PC-3 (cell line): ENCODE measurements at regions not wholly inside any gene's neighbourhood (a gene's known extent, or its start where the extent isn't known, plus 50 kb on each side); places are given as distances from the start of the nearest gene placed in this dataset.

Experiments
- ATAC-seq: fragments of 200-7000 bp; cut with Tn5 transposase; 2 replicates; pipeline ENCODE4 v1.9.1; 2020; ENCODE audit warnings: mild to moderate bottlenecking, moderate library complexity
- BruUV-seq: library from RNA; stranded (reverse); fragments of 400-500 nt; replicated peaks from 2 replicates; lab custom pipeline; 2021; lab: Mats Ljungman, UMichigan
- CTCF ChIA-PET: fragments of 300-600 bp; sonication (Branson Sonifier 250); formaldehyde crosslinking; loops from one replicate; lab custom pipeline; 2022; ENCODE audit warnings: antibody characterized with exemption; lab: Charles Lee
- POLR2A ChIA-PET: fragments of 300-600 bp; sonication (Branson Sonifier 250); formaldehyde crosslinking; loops from one replicate; lab custom pipeline; 2022; ENCODE audit warnings: antibody characterized with exemption; ENCODE audit not compliant: unreplicated experiment; lab: Charles Lee
- DNase-seq: peaks from one replicate; pipeline ENCODE4 v3.0.0-alpha.2; 2015
- H2AFZ ChIP-seq: fragments of 300-600 bp; sonication (generic); 2 replicates; pipeline ENCODE4 v1.6.0; 2016; ENCODE audit warnings: antibody characterized with exemption, low read length
- H3F3A ChIP-seq: fragments of 300-600 bp; sonication (generic); one replicate; pipeline ENCODE4 v1.6.0; 2017; ENCODE audit warnings: antibody characterized with exemption, low read length, control low read depth, mild to moderate bottlenecking; ENCODE audit not compliant: unreplicated experiment
- H3K27ac ChIP-seq: fragments of 300-600 bp; sonication (generic); 2 replicates; pipeline ENCODE4 v1.5.1; 2016; ENCODE audit warnings: mild to moderate bottlenecking, low read length
- H3K27me3 ChIP-seq: fragments of 300-600 bp; sonication (generic); 2 replicates; pipeline ENCODE4 v1.6.1; 2016; ENCODE audit warnings: low read length, mixed read lengths
- H3K36me3 ChIP-seq: fragments of 300-600 bp; sonication (generic); 2 replicates; pipeline ENCODE4 v1.6.1; 2016; ENCODE audit warnings: low read depth, mixed run types, low read length, mixed read lengths
- H3K4me1 ChIP-seq: fragments of 300-600 bp; sonication (generic); 2 replicates; pipeline ENCODE4 v1.5.1; 2016; ENCODE audit warnings: low read length; ENCODE audit not compliant: insufficient read depth
- H3K4me2 ChIP-seq: fragments of 300-600 bp; sonication (generic); 2 replicates; pipeline ENCODE4 v1.6.0; 2016; ENCODE audit warnings: low read length
- H3K4me3 ChIP-seq: fragments of 300-600 bp; sonication (generic); 2 replicates; pipeline ENCODE4 v1.5.1; 2016; ENCODE audit warnings: mild to moderate bottlenecking, low read length, mixed read lengths
- H3K79me2 ChIP-seq: fragments of 300-600 bp; sonication (generic); 2 replicates; pipeline ENCODE4 v1.6.1; 2017; ENCODE audit warnings: low read length, mixed read lengths
- H3K9ac ChIP-seq: fragments of 300-600 bp; sonication (generic); 2 replicates; pipeline ENCODE4 v1.6.0; 2016; ENCODE audit warnings: mild to moderate bottlenecking, low read length
- H3K9me2 ChIP-seq: fragments of 300-600 bp; sonication (generic); replicated peaks from 2 replicates; pipeline ENCODE4 v1.6.1; 2016; ENCODE audit warnings: mixed run types, low read length, mixed read lengths
- H3K9me3 ChIP-seq: fragments of 300-600 bp; sonication (generic); 2 replicates; pipeline ENCODE4 v1.6.1; 2016; ENCODE audit warnings: low read length, mixed read lengths
- H4K20me1 ChIP-seq: fragments of 300-600 bp; sonication (generic); 2 replicates; pipeline ENCODE4 v1.6.1; 2016; ENCODE audit warnings: low read length, mixed read lengths
- CTCF ChIP-seq: fragments of 300-600 bp; sonication (generic); conservative IDR thresholded peaks from 2 replicates; pipeline ENCODE4 v1.5.1; 2017; ENCODE audit warnings: antibody characterized with exemption, low read depth, mild to moderate bottlenecking, low read length
- EZH2 ChIP-seq: fragments of 300-600 bp; sonication (generic); IDR thresholded peaks from one replicate; pipeline ENCODE4 v1.6.1; 2017; ENCODE audit warnings: antibody characterized with exemption, mild to moderate bottlenecking, low read length; ENCODE audit not compliant: unreplicated experiment
- EZH2phosphoT487 ChIP-seq: fragments of 300-600 bp; sonication (generic); IDR thresholded peaks from 2 replicates; pipeline ENCODE4 v1.6.1; 2018; ENCODE audit warnings: mild to moderate bottlenecking, antibody characterized with exemption, low read length, borderline replicate concordance
- intact Hi-C: fragments of 100-400 bp; cut with micrococcal nuclease; formaldehyde crosslinking; loops from 2 replicates; pipeline ENCODE4 v1.9.0; 2023

GRCh38 chr2:8315531-8316165, 366.2 kb upstream of the ID2 start:
- H3K4me1 ChIP-seq, result peaks cover 30% of the 10 kb centered on the region
- H3K27ac ChIP-seq, result no peak overlapping the region
- H3K36me3 ChIP-seq, result no peaks in the 10 kb centered on the region
- DNase-seq (no peak), ATAC-seq (no peak)
- no peaks in the 10 kb centered on the region for H3F3A ChIP-seq
- ChIA-PET POLR2A (no interaction called here), CTCF (no interaction called here)
- no peak overlapping the region for H3K4me3 ChIP-seq
- intact Hi-C loops, result no loop called here
- no peak overlapping the region for H3K4me2 ChIP-seq
- no TSS peak for BruUV-seq
- H3K79me2 ChIP-seq, result no peaks in the 10 kb centered on the region
- H3K27me3 ChIP-seq, result no peaks in the 10 kb centered on the region
- no peak overlapping the region for H2AFZ ChIP-seq
- H3K9me2 ChIP-seq, result 0 out of 2 replicates have a peak, but pooled peaks cover 3% of the 10 kb centered on the region
- TF ChIP-seq EZH2phosphoT487 (no peak), EZH2 (no peak), CTCF (no peak)
- no peaks in the 10 kb centered on the region for H3K9me3 ChIP-seq
- no peak overlapping the region for H3K9ac ChIP-seq
- H4K20me1 ChIP-seq, result no peaks in the 10 kb centered on the region

GRCh38 chr2:8316356-8316755, 365.5 kb upstream of the ID2 start:
- TF ChIP-seq CTCF (no peak), EZH2phosphoT487 (no peak), EZH2 (no peak)
- H4K20me1 ChIP-seq, result no peaks in the 10 kb centered on the region
- peaks cover 30% of the 10 kb centered on the region for H3K4me1 ChIP-seq
- intact Hi-C loops, result no loop called here
- 0 out of 2 replicates have a peak, but pooled peaks cover 3% of the 10 kb centered on the region for H3K9me2 ChIP-seq
- H3K79me2 ChIP-seq, result no peaks in the 10 kb centered on the region
- ChIA-PET POLR2A (no interaction called here), CTCF (no interaction called here)
- H3K9me3 ChIP-seq, result no peaks in the 10 kb centered on the region
- no peak for ATAC-seq
- no peaks in the 10 kb centered on the region for H3F3A ChIP-seq
- H3K4me3 ChIP-seq, result no peak overlapping the region
- H3K4me2 ChIP-seq, result no peak overlapping the region
- H3K27ac ChIP-seq, result no peak overlapping the region
- no peak overlapping the region for H2AFZ ChIP-seq
- H3K36me3 ChIP-seq, result no peaks in the 10 kb centered on the region
- BruUV-seq, result no TSS peak
- no peaks in the 10 kb centered on the region for H3K27me3 ChIP-seq
- no peak for DNase-seq
- no peak overlapping the region for H3K9ac ChIP-seq

- Histone ChIP-seq H3K79me2 (no peaks in the 10 kb centered on the region), H4K20me1 (no peaks in the 10 kb centered on the region), H2AFZ (no peak overlapping the region), H3K4me3 (no peak overlapping the region), H3K27me3 (no peaks in the 10 kb centered on the region), H3K9me3 (no peaks in the 10 kb centered on the region), H3K4me2 (no peak overlapping the region), H3K9me2 (0 out of 2 replicates have a peak, but pooled peaks cover 3% of the 10 kb centered on the region), H3K36me3 (no peaks in the 10 kb centered on the region), H3F3A (no peaks in the 10 kb centered on the region), H3K9ac (no peak overlapping the region), H3K4me1 (peaks cover 28% of the 10 kb centered on the region), H3K27ac (no peak overlapping the region)
- TF ChIP-seq CTCF (no peak), EZH2 (no peak), EZH2phosphoT487 (no peak)
- intact Hi-C loops, result no loop called here
- DNase-seq (no peak), ATAC-seq (no peak)
- no TSS peak for BruUV-seq
- POLR2A ChIA-PET, result no interaction called here
- CTCF ChIA-PET, result no interaction called here
These were observed 364.4 kb upstream of the ID2 start for GRCh38 chr2:8317418-8317817.
